CD4-positive, alpha-beta T cell treated with Interleukin-17A for 1 hour (primary cell): ENCODE measurements at regions not wholly inside any gene's neighbourhood (a gene's known extent, or its start where the extent isn't known, plus 50 kb on each side); places are given as distances from the start of the nearest gene placed in this dataset.
A peak's percentile ranks its signal among the peaks of the same experiment; 100 is the strongest.

ENCODE experiments used
- DNase-seq: peaks from one replicate; pipeline ENCODE4 v3.0.0-alpha.2; 2020

- DNase-seq = peak; percentile 1
Measured at GRCh38 chr4:158006990-158007389, 165.8 kb downstream of the GASK1B start.

GRCh38 chr4:158005021-158005420 lies 167.8 kb downstream of the GASK1B start:
- no peak for DNase-seq

- no peak for DNase-seq
Measured at GRCh38 chr4:158004101-158004500, 168.7 kb downstream of the GASK1B start.

- no peak for DNase-seq
Measured at GRCh38 chr4:158003212-158003611, 169.6 kb downstream of the GASK1B start.

GRCh38 chr4:158002173-158002572 lies 170.7 kb downstream of the GASK1B start:
- DNase-seq = no peak

- no peak for DNase-seq
Measured at GRCh38 chr4:158001756-158002155, 171.1 kb downstream of the GASK1B start.

GRCh38 chr4:157999723-158000122 lies 173.1 kb downstream of the GASK1B start:
- DNase-seq = no peak

GRCh38 chr4:157997296-157997695 lies 175.5 kb downstream of the GASK1B start:
- DNase-seq = no peak

GRCh38 chr4:157996061-157997028 lies 176.5 kb downstream of the GASK1B start:
- no peak for DNase-seq

- no peak for DNase-seq
Measured at GRCh38 chr4:157994863-157995262, 178.0 kb downstream of the GASK1B start.

- no peak for DNase-seq
Measured at GRCh38 chr4:157992948-157993839, 179.6 kb downstream of the GASK1B start.

GRCh38 chr4:157992038-157992705 lies 180.7 kb downstream of the GASK1B start:
- DNase-seq = peak; percentile 52

- DNase-seq = no peak
Measured at GRCh38 chr4:157988641-157989040, 184.2 kb downstream of the GASK1B start.

GRCh38 chr4:157984285-157984911 lies 188.4 kb downstream of the GASK1B start:
- DNase-seq = no peak

- DNase-seq = no peak
Measured at GRCh38 chr4:157983300-157983699, 189.5 kb downstream of the GASK1B start.

GRCh38 chr4:157980158-157980557 lies 192.7 kb downstream of the GASK1B start:
- DNase-seq = no peak

GRCh38 chr4:157978680-157979361 lies 194.0 kb downstream of the GASK1B start:
- DNase-seq = peak; percentile 41

- DNase-seq = no peak
Measured at GRCh38 chr4:157977086-157977485, 195.7 kb downstream of the GASK1B start.

- no peak for DNase-seq
Measured at GRCh38 chr4:157973297-157973696, 199.5 kb downstream of the GASK1B start.

GRCh38 chr4:157964463-157964862 lies 208.4 kb downstream of the GASK1B start:
- no peak for DNase-seq

- no peak for DNase-seq
Measured at GRCh38 chr4:157961229-157961990, 211.4 kb downstream of the GASK1B start.
